ENCODE measurements at regions not wholly inside any gene's neighbourhood (a gene's known extent, or its start where the extent isn't known, plus 50 kb on each side); places are given as distances from the start of the nearest gene placed in this dataset.

DNA sequence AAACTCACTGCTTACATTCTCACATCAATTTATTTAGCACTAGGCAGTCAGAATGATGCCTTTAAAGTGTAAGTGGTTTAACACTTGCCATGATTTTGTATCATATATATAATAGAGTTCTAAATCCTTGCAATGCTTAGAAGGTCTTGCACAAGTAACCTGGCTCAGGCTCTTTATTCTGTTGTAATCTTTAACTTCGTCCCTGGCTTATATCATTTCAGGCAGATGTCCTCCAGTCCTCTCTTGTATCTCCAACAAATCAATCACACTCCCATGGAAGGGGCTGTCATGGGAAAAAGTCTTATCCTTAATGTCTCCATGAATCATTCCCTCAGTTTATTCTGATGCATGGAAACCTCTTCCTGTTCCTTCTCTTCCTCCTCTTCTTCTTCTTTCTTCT lies 841.6 kb upstream of the B3GALT2 start:
- no peaks in the 10 kb centered on the region for H3K9me3 ChIP-seq (ENCODE audit: low read length)
- H3K9me2 ChIP-seq (ENCODE audit: insufficient read depth, low read length) = no peaks in the 10 kb centered on the region
- POLR2A ChIA-PET = interaction anchor here (0.6 kb wide), 1 partner anchor 176 kb away, joined by 3 read pairs; no protein-coding TSS in a partner anchor
- no peaks in the 10 kb centered on the region for H3K36me3 ChIP-seq (ENCODE audit: insufficient read depth, low read length)
- H3K79me2 ChIP-seq (ENCODE audit: insufficient read depth, low read depth, low read length) = no peaks in the 10 kb centered on the region
- CTCF ChIA-PET (ENCODE audit: unreplicated experiment) = no interaction called here
- no peaks in the 10 kb centered on the region for H4K20me1 ChIP-seq (ENCODE audit: insufficient read depth, low read length)
- intact Hi-C loops (cut with micrococcal nuclease; ENCODE audit: unreplicated experiment) = no loop called here
- no peak overlapping the region for H3K27ac ChIP-seq (ENCODE audit: low read depth, low read length, poor library complexity, severe bottlenecking)
- no peaks in the 10 kb centered on the region for H3K4me1 ChIP-seq (ENCODE audit: insufficient read depth, low read length, poor library complexity, severe bottlenecking)
- no peak overlapping the region for H2AFZ ChIP-seq (ENCODE audit: low read length)
- no peak overlapping the region for H3K4me2 ChIP-seq (ENCODE audit: low read length)
- no peak overlapping the region for H3K4me3 ChIP-seq (ENCODE audit: low read depth, low read length, poor library complexity, severe bottlenecking)
- TF ChIP-seq, protein P1, sequence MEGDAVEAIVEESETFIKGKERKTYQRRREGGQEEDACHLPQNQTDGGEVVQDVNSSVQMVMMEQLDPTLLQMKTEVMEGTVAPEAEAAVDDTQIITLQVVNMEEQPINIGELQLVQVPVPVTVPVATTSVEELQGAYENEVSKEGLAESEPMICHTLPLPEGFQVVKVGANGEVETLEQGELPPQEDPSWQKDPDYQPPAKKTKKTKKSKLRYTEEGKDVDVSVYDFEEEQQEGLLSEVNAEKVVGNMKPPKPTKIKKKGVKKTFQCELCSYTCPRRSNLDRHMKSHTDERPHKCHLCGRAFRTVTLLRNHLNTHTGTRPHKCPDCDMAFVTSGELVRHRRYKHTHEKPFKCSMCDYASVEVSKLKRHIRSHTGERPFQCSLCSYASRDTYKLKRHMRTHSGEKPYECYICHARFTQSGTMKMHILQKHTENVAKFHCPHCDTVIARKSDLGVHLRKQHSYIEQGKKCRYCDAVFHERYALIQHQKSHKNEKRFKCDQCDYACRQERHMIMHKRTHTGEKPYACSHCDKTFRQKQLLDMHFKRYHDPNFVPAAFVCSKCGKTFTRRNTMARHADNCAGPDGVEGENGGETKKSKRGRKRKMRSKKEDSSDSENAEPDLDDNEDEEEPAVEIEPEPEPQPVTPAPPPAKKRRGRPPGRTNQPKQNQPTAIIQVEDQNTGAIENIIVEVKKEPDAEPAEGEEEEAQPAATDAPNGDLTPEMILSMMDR (conservative IDR thresholded peaks at IDR 0.05; ENCODE audit: low read length) = no peak
- no peak for TF ChIP-seq EZH2phosphoT487 (IDR thresholded peaks at IDR 0.05; ENCODE audit: borderline replicate concordance, low read depth, low read length)
- no TSS peak for BruUV-seq (replicated peaks)
- no peak for DNase-seq (ENCODE audit: low spot score)

DNA sequence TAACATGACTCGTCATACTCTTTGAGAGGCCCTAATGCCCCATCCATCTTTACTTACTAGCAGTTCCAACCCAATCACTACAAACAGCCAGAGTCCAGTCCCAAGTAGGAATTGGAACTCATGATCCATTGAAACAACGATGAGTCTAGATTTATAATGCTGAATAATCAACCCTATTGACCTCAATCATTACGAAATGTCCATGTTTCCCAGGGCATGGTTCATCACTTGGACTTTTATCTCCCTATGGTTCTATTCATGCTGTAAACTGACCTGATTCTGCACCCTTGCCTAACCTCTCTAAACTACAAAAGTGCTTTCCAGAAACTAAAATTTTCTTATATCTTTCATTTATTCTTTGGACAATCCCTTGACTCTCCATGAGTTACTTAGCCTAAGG lies 840.0 kb upstream of the B3GALT2 start:
- Histone ChIP-seq H3K4me1 (ENCODE audit: insufficient read depth, low read length, poor library complexity, severe bottlenecking) (no peaks in the 10 kb centered on the region), H3K9me3 (ENCODE audit: low read length) (no peaks in the 10 kb centered on the region), H3K9me2 (ENCODE audit: insufficient read depth, low read length) (no peaks in the 10 kb centered on the region), H3K79me2 (ENCODE audit: insufficient read depth, low read depth, low read length) (no peaks in the 10 kb centered on the region), H3K36me3 (ENCODE audit: insufficient read depth, low read length) (no peaks in the 10 kb centered on the region), H3K4me3 (ENCODE audit: low read depth, low read length, poor library complexity, severe bottlenecking) (no peak overlapping the region), H3K4me2 (ENCODE audit: low read length) (no peak overlapping the region), H3K27ac (ENCODE audit: low read depth, low read length, poor library complexity, severe bottlenecking) (no peak overlapping the region), H4K20me1 (ENCODE audit: insufficient read depth, low read length) (no peaks in the 10 kb centered on the region), H2AFZ (ENCODE audit: low read length) (no peak overlapping the region)
- intact Hi-C loops (cut with micrococcal nuclease; ENCODE audit: unreplicated experiment) = no loop called here
- POLR2A ChIA-PET = interaction anchor here (0.7 kb wide), 1 partner anchor 16 kb away, joined by 4 read pairs; no protein-coding TSS in a partner anchor
- CTCF ChIA-PET (ENCODE audit: unreplicated experiment) = no interaction called here
- BruUV-seq (replicated peaks) = no TSS peak
- no peak for DNase-seq (ENCODE audit: low spot score)
- TF ChIP-seq EZH2phosphoT487 (IDR thresholded peaks at IDR 0.05; ENCODE audit: borderline replicate concordance, low read depth, low read length) = no peak
- TF ChIP-seq, protein P1 (conservative IDR thresholded peaks at IDR 0.05; ENCODE audit: low read length) = no peak

DNA sequence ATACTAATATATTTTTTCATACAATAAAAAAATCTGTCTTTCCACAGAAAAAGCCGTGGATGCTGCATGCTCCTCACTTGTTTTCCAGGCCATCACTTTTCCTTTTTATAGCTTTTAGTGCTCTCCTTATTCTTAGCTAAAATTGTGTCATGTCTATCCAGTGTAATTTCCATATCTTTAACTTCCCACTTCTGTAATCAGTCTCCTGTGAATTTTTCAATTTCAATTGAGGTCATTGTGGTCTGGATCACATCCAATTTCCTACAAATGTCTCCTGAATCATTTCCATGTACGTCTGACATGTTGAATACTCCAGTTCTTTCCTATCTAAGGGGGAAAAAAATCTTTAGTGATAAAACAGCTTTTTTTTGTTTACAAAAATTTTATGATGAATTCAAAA lies 838.2 kb upstream of the B3GALT2 start:
- intact Hi-C loops (cut with micrococcal nuclease; ENCODE audit: unreplicated experiment) = no loop called here
- Histone ChIP-seq H2AFZ (ENCODE audit: low read length) (no peak overlapping the region), H4K20me1 (ENCODE audit: insufficient read depth, low read length) (no peaks in the 10 kb centered on the region), H3K9me3 (ENCODE audit: low read length) (no peaks in the 10 kb centered on the region), H3K4me2 (ENCODE audit: low read length) (no peak overlapping the region), H3K36me3 (ENCODE audit: insufficient read depth, low read length) (no peaks in the 10 kb centered on the region), H3K9me2 (ENCODE audit: insufficient read depth, low read length) (no peaks in the 10 kb centered on the region), H3K27ac (ENCODE audit: low read depth, low read length, poor library complexity, severe bottlenecking) (no peak overlapping the region), H3K79me2 (ENCODE audit: insufficient read depth, low read depth, low read length) (no peaks in the 10 kb centered on the region), H3K4me1 (ENCODE audit: insufficient read depth, low read length, poor library complexity, severe bottlenecking) (no peaks in the 10 kb centered on the region), H3K4me3 (ENCODE audit: low read depth, low read length, poor library complexity, severe bottlenecking) (no peak overlapping the region)
- no TSS peak for BruUV-seq (replicated peaks)
- ChIA-PET POLR2A (interaction anchor here (0.6 to 1.1 kb wide), 4 partner anchors 11 to 44 kb away, joined by 3 to 4 read pairs (median 4); no protein-coding TSS in a partner anchor), CTCF (ENCODE audit: unreplicated experiment) (no interaction called here)
- DNase-seq (ENCODE audit: low spot score) = no peak
- no peak for TF ChIP-seq EZH2phosphoT487 (IDR thresholded peaks at IDR 0.05; ENCODE audit: borderline replicate concordance, low read depth, low read length)
- TF ChIP-seq, protein P1 (conservative IDR thresholded peaks at IDR 0.05; ENCODE audit: low read length) = no peak
